Thymus (tissue), 11 donors: ENCODE measurements at regions not wholly inside any gene's neighbourhood (a gene's known extent, or its start where the extent isn't known, plus 50 kb on each side); places are given as distances from the start of the nearest gene placed in this dataset.
"Not testable (repeated sequence)": the region's sequence is repeated elsewhere in the genome, so short reads cannot be mapped to it uniquely, and the experiment has no call there.

Experiments used
- DNase-seq, 9 donors: peaks; one replicate each; pipeline ENCODE4 v3.0.0-alpha.2; 2013; ENCODE audit warnings: low spot score in 9 of 9, low read depth in 6 of 9, missing footprints in 1 of 9
- H3K27ac ChIP-seq, 2 donors: one replicate each; pipeline ENCODE4 v1.5.1; 2013; ENCODE audit warnings: control low read depth in 1 of 2, low read depth in 1 of 2, low read length in 1 of 2, mild to moderate bottlenecking in 1 of 2, moderate library complexity in 1 of 2
- H3K27me3 ChIP-seq, 2 donors: one replicate each; pipeline ENCODE4 v1.5.1; 2013; ENCODE audit warnings: low read length in 1 of 2; ENCODE audit not compliant: control insufficient read depth in 2 of 2, insufficient read depth in 1 of 2
- H3K36me3 ChIP-seq, 2 donors: one replicate each; pipeline ENCODE4 v1.5.1; 2013; ENCODE audit warnings: low read length in 1 of 2, mild to moderate bottlenecking in 1 of 2, moderate library complexity in 1 of 2; ENCODE audit not compliant: control insufficient read depth in 2 of 2, insufficient read depth in 2 of 2
- H3K4me1 ChIP-seq, 2 donors: one replicate each; pipeline ENCODE4 v1.5.1; 2013; ENCODE audit warnings: low read length in 2 of 2; ENCODE audit not compliant: control insufficient read depth in 2 of 2, insufficient read depth in 2 of 2
- H3K4me3 ChIP-seq, 2 donors: one replicate each; pipeline ENCODE4 v1.5.1; 2013; ENCODE audit warnings: low read length in 2 of 2, control low read depth in 1 of 2, mild to moderate bottlenecking in 1 of 2
- H3K9me3 ChIP-seq, 2 donors: one replicate each; pipeline ENCODE4 v1.5.1; 2013; ENCODE audit warnings: low read length in 1 of 2, mild to moderate bottlenecking in 1 of 2; ENCODE audit not compliant: control insufficient read depth in 2 of 2, insufficient read depth in 1 of 2
- WGBS: extraction: QIAGEN DNeasy Blood & Tissue Kit; methylation state at CpG from one replicate; pipeline ENCODE4 v1.1.7; 2013; 5-methylcytosine and 5-hydroxymethylcytosine counted together
- donor health status: healthy.

DNA sequence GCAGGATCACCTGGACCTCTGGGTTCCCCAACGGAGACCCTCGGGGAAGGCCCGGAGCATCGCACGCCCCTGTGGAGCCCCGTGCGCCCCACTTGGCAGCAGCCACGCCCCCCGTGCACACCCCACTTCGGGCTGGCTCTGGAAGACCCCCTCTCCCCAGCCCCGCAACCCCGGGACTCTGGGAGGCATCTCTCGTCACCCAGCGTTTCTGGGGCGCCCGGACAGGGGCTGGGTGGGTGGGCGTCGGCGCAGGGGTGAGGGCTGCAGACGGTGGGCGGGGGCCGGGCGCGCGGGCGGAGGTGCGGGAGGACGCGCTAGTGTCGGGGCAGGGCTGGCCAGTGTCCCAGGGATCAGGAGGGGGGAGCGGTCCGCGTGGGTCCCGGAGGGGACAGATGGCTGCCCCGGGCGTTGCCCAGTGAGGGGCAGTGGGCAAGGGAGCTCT is 2897.3 kb downstream of the RPIA start:
- not testable (repeated sequence) for H3K4me3 ChIP-seq, H3K36me3 ChIP-seq, DNase-seq, H3K9me3 ChIP-seq, H3K27ac ChIP-seq, H3K4me1 ChIP-seq
- WGBS: 82% methylated on average over 36 of the region's 36 CpGs
- H3K27me3 ChIP-seq: peaks cover 2 to 14% of the 10 kb centered on the region in 2 donors

DNA sequence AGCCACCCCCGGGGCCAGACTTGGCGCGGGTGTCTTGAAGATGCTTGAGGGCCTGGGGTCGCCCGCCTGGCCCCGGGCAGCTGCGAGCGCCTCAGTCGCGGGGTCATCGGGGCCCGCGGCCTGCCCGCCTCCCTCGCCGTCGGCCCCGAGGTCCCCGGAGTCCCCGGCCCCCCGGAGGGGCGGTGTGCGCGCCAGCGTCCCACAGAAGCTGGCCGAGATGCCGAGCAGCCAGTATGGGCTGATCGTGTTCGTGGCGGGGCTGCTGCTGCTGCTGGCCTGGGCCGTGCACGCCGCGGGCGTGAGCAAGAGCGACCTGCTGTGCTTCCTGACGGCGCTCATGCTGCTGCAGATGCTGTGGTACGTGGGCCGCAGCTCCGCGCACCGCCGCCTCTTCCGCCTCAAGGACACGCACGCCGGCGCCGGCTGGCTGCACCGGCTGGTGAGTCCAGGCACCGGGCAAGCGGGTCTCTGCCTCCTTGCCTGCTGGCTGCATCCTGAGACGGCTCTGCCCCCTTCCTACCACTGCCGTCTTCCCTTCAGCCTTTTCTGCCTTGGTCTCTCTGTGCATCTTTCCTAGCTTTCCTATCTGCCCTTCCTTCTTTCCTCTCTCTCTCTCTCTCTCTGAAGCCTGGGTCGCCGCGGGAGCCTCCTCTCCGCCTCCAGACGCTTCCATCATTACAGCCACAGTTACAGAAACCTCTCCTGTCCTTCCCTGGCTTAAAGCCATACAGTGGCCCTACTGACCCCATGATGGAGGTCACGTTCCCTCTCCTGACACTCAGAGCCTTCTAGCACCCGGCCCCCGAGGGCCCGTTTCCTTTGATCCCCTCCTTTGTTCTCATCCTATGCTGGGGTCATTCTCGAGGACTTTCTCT is 2898.2 kb downstream of the RPIA start:
- DNase-seq, H3K9me3 ChIP-seq, H3K4me1 ChIP-seq, H3K4me3 ChIP-seq, H3K36me3 ChIP-seq, H3K27ac ChIP-seq: not testable (repeated sequence)
- WGBS: 27% methylated on average over 60 of the region's 65 CpGs
- peaks cover 2 to 14% of the 10 kb centered on the region in 2 donors for H3K27me3 ChIP-seq

DNA sequence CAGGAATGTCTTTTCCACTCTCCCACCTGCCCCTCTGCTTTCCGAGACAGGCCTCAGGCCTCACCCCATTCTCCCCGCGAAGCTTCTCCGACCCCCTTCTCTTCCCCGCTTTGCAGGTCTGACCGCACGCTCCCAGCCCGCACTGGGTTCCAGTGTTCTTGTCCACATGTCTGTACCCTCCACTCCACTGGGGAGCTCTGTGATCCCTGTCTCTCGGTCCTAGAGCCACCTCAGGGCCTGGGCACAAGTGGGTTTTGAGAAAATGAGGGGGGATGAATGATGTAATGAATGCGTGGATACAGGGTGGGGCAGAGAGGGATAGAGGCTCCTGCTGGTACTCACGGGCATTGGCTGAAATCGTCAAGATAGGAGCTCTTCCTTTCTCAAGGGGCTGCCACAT is 2898.9 kb downstream of the RPIA start:
- not testable (repeated sequence) for H3K4me1 ChIP-seq, H3K9me3 ChIP-seq, H3K4me3 ChIP-seq, H3K27ac ChIP-seq, DNase-seq, H3K36me3 ChIP-seq
- peaks cover 2 to 14% of the 10 kb centered on the region in 2 donors for H3K27me3 ChIP-seq
- 93% methylated on average over 11 of the region's 12 CpGs for WGBS

DNA sequence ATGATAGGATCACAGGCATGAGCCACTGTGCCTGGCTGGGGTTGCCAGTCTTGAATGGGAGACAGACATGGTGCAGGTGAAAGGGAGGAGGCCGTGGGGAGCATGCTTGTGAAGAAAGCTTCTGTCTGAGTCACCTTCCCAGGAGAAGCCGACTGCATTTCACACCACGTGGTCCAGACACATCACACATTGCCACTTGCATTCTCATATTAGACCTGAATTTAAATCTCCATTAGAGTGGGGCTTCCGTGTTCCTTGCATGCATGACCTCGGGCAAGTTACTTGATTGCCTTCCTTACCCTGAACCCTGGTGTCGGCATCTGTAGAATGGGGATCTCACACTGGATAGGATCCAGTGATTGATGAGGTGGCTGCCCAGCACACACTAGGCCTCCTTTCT is 2899.6 kb downstream of the RPIA start:
- 89% methylated on average over 6 of the region's 6 CpGs for WGBS
- DNase-seq, H3K4me1 ChIP-seq, H3K9me3 ChIP-seq, H3K27ac ChIP-seq, H3K4me3 ChIP-seq, H3K36me3 ChIP-seq: not testable (repeated sequence)
- H3K27me3 ChIP-seq: peaks cover 2 to 14% of the 10 kb centered on the region in 2 donors

DNA sequence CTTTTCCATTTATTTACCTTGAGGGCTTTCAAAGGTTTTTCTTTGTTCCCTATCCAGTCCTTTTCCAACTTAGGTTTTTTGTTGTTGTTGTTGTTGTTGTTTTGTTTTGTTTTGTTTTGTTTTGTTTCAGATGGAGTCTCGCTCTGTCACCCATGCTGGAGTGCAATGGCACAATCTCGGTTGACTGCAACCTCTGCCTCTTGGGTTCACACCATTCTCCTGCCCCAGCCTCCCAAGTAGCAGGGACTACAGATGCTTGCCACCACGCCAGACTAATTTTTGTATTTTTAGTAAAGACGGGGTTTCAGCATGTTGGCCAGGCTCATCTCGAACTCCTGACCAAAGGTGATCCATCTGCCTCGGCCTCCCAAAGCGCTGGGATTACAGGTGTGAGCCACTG is 2906.0 kb downstream of the RPIA start:
- not testable (repeated sequence) for H3K27ac ChIP-seq, H3K36me3 ChIP-seq, H3K27me3 ChIP-seq, H3K9me3 ChIP-seq, H3K4me3 ChIP-seq, DNase-seq, H3K4me1 ChIP-seq
- WGBS: 78% methylated on average over 7 of the region's 7 CpGs

DNA sequence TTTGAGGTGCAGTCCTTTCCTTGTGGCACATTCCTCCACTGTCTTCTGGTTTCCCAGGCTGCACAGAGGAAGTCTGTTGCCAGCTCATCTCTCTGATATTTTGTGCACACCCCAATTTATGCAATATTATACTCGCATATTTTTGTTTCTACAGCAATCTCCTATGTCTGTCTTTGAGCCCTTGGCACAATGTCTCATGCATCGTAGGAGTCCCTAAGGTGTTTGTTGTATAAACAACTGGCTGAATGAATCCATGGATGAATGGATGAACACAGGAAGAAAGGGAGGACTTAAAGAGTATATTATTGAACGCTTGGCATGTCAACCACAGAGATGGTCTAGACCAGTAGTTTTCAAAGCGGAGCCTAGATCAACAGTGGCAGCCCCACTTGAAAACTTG is 2907.0 kb downstream of the RPIA start:
- DNase-seq, H3K27me3 ChIP-seq, H3K4me3 ChIP-seq, H3K4me1 ChIP-seq, H3K27ac ChIP-seq, H3K9me3 ChIP-seq, H3K36me3 ChIP-seq: not testable (repeated sequence)
- 91% methylated on average over 4 of the region's 4 CpGs for WGBS

DNA sequence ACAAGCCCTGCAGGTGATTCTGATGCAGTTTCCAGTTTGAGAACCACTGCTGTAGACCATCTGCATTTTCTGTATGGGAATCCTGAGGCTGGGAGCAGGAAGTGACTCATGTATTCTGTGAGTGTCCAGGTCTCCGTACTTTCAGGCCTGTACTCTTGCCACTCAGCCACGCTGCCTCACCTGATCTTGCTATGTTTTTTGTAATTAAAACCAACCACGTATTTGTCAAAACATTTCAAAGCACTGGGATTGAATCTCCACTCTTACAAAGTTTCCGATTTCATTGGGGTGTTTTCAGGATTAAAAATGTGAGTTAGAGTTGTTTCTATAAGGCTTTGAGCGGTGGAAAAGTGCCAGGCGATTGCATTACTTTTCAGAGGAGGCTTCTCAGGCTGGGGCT is 2907.5 kb downstream of the RPIA start:
- H3K4me3 ChIP-seq, H3K4me1 ChIP-seq, H3K36me3 ChIP-seq, H3K27ac ChIP-seq, H3K27me3 ChIP-seq, H3K9me3 ChIP-seq: not testable (repeated sequence)
- peak in 3 of 9 donors; percentile 0 to 10 (median 9) for DNase-seq
- 75% methylated on average over 6 of the region's 6 CpGs for WGBS

DNA sequence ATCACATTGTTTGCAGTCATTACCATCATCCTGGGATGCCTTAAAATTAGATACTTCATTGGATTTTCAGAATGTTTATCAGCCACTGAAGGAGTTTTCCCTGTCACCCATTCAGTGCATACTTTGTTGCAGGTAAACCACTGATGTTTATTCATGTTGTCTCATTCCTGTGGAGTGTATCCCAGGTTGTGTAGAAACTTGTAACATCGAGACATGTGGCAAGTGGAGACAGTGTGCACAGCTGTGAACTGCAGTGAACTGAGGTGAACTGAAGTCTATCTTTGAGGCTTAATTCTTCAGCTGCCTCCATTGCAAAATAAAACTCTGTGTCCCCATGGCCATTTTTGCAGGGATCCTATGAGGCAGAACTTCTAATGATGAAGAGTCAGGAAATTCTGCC is 2911.4 kb downstream of the RPIA start:
- H3K9me3 ChIP-seq, H3K4me1 ChIP-seq, H3K27me3 ChIP-seq, H3K4me3 ChIP-seq, DNase-seq, H3K27ac ChIP-seq, H3K36me3 ChIP-seq: not testable (repeated sequence)
- WGBS: 74% methylated on average over 1 of the region's 1 CpG

DNA sequence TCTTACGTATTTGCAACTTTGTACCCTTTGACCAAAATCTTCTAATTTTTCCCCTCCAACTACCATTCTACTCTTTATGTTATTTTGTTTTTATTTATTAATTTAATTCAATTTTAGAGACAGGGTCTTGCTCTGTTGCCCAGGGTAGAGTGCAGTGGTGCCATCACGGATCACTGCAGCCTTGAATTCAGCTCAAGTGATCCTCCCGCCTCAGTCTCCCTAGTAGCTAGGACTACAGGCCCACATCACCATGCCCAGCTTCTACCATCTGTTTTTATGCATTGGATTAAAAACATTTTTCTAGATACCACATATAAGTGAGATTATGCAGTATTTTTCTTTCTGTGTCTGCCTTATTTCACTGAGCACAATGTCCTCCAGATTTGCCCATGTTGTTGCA is 2912.5 kb downstream of the RPIA start:
- H3K4me3 ChIP-seq, H3K9me3 ChIP-seq, H3K27me3 ChIP-seq, H3K27ac ChIP-seq, H3K36me3 ChIP-seq, H3K4me1 ChIP-seq, DNase-seq: not testable (repeated sequence)
- WGBS: 88% methylated on average over 2 of the region's 3 CpGs
